HCT116 (cell line): ENCODE measurements at regions not wholly inside any gene's neighbourhood (a gene's known extent, or its start where the extent isn't known, plus 50 kb on each side); places are given as distances from the start of the nearest gene placed in this dataset.

Source experiments
- ATAC-seq: fragments of 200-7000 bp; cut with Tn5 transposase; 2 replicates; pipeline ENCODE4 v1.9.1; 2020; ENCODE audit warnings: mild to moderate bottlenecking, moderate library complexity
- BruUV-seq: library from RNA; stranded (reverse); fragments of 400-500 nt; replicated peaks from 2 replicates; lab custom pipeline; 2021; lab: Mats Ljungman, UMichigan
- CTCF ChIA-PET: fragments of 300-600 bp; sonication (Branson Sonifier 250); formaldehyde crosslinking; loops from one replicate; lab custom pipeline; 2021; ENCODE audit warnings: antibody characterized with exemption; lab: Charles Lee
- POLR2A ChIA-PET: fragments of 300-600, 350-600 bp; sonication (Branson Sonifier 250); formaldehyde crosslinking; loops from one replicate; lab custom pipeline; 2021; ENCODE audit warnings: antibody characterized with exemption; lab: Charles Lee
- RAD21 ChIA-PET, 2 experiments: fragments of 300-600 bp; sonication (Branson Sonifier 250); formaldehyde crosslinking; loops; one replicate each; lab custom pipeline; 2023; ENCODE audit warnings: low total read pairs in 2 of 2; ENCODE audit not compliant: uncharacterized antibody in 2 of 2, unreplicated experiment in 2 of 2, low non-redundant PET in 1 of 2; lab: Charles Lee
- DNase-seq: peaks from one replicate; pipeline ENCODE4 v3.0.0-alpha.2; 2010; ENCODE audit warnings: low read depth, low spot score
- H2AFZ ChIP-seq: fragments of 200-600 bp; shearing (Covaris generic), sonication (generic); 2 replicates; pipeline ENCODE4 v1.6.1; 2017; ENCODE audit warnings: low read depth, mixed run types, mixed read lengths, antibody characterized with exemption, low read length; ENCODE audit not compliant: poor library complexity, severe bottlenecking
- H3K27ac ChIP-seq: 2 replicates; pipeline ENCODE4 v1.5.1; 2012; ENCODE audit warnings: low read depth, low read length
- H3K27me3 ChIP-seq: fragments of 200-600 bp; sonication (generic); 2 replicates; pipeline ENCODE4 v1.6.1; 2016; ENCODE audit warnings: mixed run types, low read length, mixed read lengths; ENCODE audit not compliant: insufficient read depth
- H3K36me3 ChIP-seq, 2 experiments: fragments of 200-500 bp in 1 of 2; fragments of 200-600 bp in 1 of 2; sonication (Bioruptor generic) in 1 of 2; sonication (generic) in 1 of 2; 2 replicates each; pipeline versions ENCODE4 v1.5.1 to v1.6.1; 2014 to 2016; ENCODE audit warnings: low read length in 2 of 2, inconsistent platforms in 1 of 2, mixed read lengths in 1 of 2, mixed run types in 1 of 2; ENCODE audit not compliant: insufficient read depth in 2 of 2, control insufficient read depth in 1 of 2
- H3K4me1 ChIP-seq, 2 experiments: fragments of 200-600 bp in 1 of 2; sonication (generic) in 1 of 2; 2 replicates each; pipeline versions ENCODE4 v1.5.1 to v1.6.1; 2012 to 2017; ENCODE audit warnings: low read length in 2 of 2, inconsistent platforms in 1 of 2, mild to moderate bottlenecking in 1 of 2, mixed read lengths in 1 of 2, mixed run types in 1 of 2, moderate library complexity in 1 of 2; ENCODE audit not compliant: insufficient read depth in 2 of 2, control insufficient read depth in 1 of 2
- H3K4me2 ChIP-seq: fragments of 200-600 bp; sonication (generic); 2 replicates; pipeline ENCODE4 v1.6.1; 2017; ENCODE audit warnings: mixed run types, low read length, mixed read lengths
- H3K4me3 ChIP-seq, 2 experiments: fragments of 200-600 bp in 1 of 2; sonication (generic) in 1 of 2; replicated peaks in 1 of 2; 2 replicates each; pipeline ENCODE4 v1.5.1; 2011 to 2016; ENCODE audit warnings: low read length in 2 of 2, control low read depth in 1 of 2, low read depth in 1 of 2, mild to moderate bottlenecking in 1 of 2, mixed read lengths in 1 of 2, mixed run types in 1 of 2
- H3K79me2 ChIP-seq: fragments of 200-600 bp; sonication (generic); 2 replicates; pipeline ENCODE4 v1.6.1; 2017; ENCODE audit warnings: mild to moderate bottlenecking, mixed run types, low read length, moderate library complexity, mixed read lengths; ENCODE audit not compliant: insufficient read depth
- H3K9ac ChIP-seq: fragments of 200-600 bp; sonication (generic); 2 replicates; pipeline ENCODE4 v1.6.1; 2016; ENCODE audit warnings: low read length, mixed read lengths
- H3K9me2 ChIP-seq: fragments of 200-600 bp; sonication (generic), shearing (Covaris generic); 2 replicates; pipeline ENCODE4 v1.6.1; 2017; ENCODE audit warnings: mixed run types, mild to moderate bottlenecking, moderate library complexity; ENCODE audit not compliant: insufficient read depth
- H3K9me3 ChIP-seq, 2 experiments: fragments of 200-500 bp in 1 of 2; fragments of 200-600 bp in 1 of 2; sonication (Bioruptor generic) in 1 of 2; sonication (generic) in 1 of 2; 2 replicates each; pipeline ENCODE4 v1.6.1; 2014 to 2017; ENCODE audit warnings: low read length in 2 of 2, mixed read lengths in 2 of 2, inconsistent platforms in 1 of 2, low read depth in 1 of 2, mild to moderate bottlenecking in 1 of 2, mixed run types in 1 of 2, moderate library complexity in 1 of 2; ENCODE audit not compliant: control insufficient read depth in 1 of 2, insufficient read depth in 1 of 2
- H4K20me1 ChIP-seq: fragments of 200-600 bp; sonication (generic), shearing (Covaris generic); 2 replicates; pipeline ENCODE4 v1.6.1; 2017; ENCODE audit warnings: mixed run types, mild to moderate bottlenecking, moderate library complexity; ENCODE audit not compliant: insufficient read depth
- ELF1 ChIP-seq: IDR thresholded peaks from 2 replicates; pipeline ENCODE4 v1.6.1; 2012; ENCODE audit warnings: low read depth, borderline replicate concordance
- EZH2 ChIP-seq: fragments of 200-600 bp; sonication (generic); IDR thresholded peaks from 2 replicates; pipeline ENCODE4 v1.6.1; 2017; ENCODE audit warnings: antibody characterized with exemption, mixed run types
- MAX ChIP-seq: IDR thresholded peaks from 2 replicates; pipeline ENCODE4 v1.6.1; 2012
- POLR2AphosphoS5 ChIP-seq: IDR thresholded peaks from 2 replicates; pipeline ENCODE4 v1.6.1; 2011; ENCODE audit warnings: mild to moderate bottlenecking, low read depth, low read length, moderate library complexity
- RAD21 ChIP-seq: IDR thresholded peaks from 2 replicates; pipeline ENCODE4 v1.6.1; 2012; ENCODE audit warnings: low read depth, mild to moderate bottlenecking
- REST ChIP-seq: IDR thresholded peaks from 2 replicates; pipeline ENCODE4 v1.6.1; 2012; ENCODE audit warnings: low read depth
- SP1 ChIP-seq: IDR thresholded peaks from 2 replicates; pipeline ENCODE4 v1.6.1; 2012; ENCODE audit warnings: low read depth
- TCF7L2 ChIP-seq: IDR thresholded peaks from 2 replicates; pipeline ENCODE4 v1.7.0; 2011; ENCODE audit warnings: borderline replicate concordance, inconsistent platforms; ENCODE audit not compliant: insufficient read depth, insufficient read length; ENCODE audit errors: extremely low read depth
- ZNF274 ChIP-seq: fragments of 200-500 bp; sonication (Bioruptor generic); IDR thresholded peaks from 2 replicates; pipeline ENCODE4 v1.6.1; 2014; ENCODE audit warnings: mild to moderate bottlenecking, low read depth, low read length, inconsistent platforms
- intact Hi-C: fragments of 100-400 bp; cut with micrococcal nuclease; formaldehyde crosslinking; loops from 2 replicates; pipeline ENCODE4 v1.10.0; 2022
- TF ChIP-seq, protein P1 (sequence below), 3 experiments: fragments of 200-600 bp in 1 of 3; sonication (generic) in 1 of 3; IDR thresholded peaks in 2 of 3; conservative IDR thresholded peaks in 1 of 3; 2 replicates each; pipeline ENCODE4 v1.5.1; 2012 to 2017; ENCODE audit warnings: low read depth in 2 of 3, low read length in 2 of 3, antibody characterized with exemption in 1 of 3, borderline replicate concordance in 1 of 3, control low read depth in 1 of 3, mild to moderate bottlenecking in 1 of 3, mixed read lengths in 1 of 3, mixed run types in 1 of 3, moderate library complexity in 1 of 3; ENCODE audit not compliant: insufficient read depth in 1 of 3

GRCh38 chr20:60069656-60070055 lies 111.4 kb downstream of the CDH26 start:
- Histone ChIP-seq H3K4me1 (no peaks in the 10 kb centered on the region), H3K36me3 (no peaks in the 10 kb centered on the region), H3K27me3 (peaks cover 54% of the 10 kb centered on the region), H2AFZ (no peak overlapping the region), H3K79me2 (no peaks in the 10 kb centered on the region), H4K20me1 (no peaks in the 10 kb centered on the region), H3K9ac (no peak overlapping the region), H3K4me3 (no peak overlapping the region), H3K27ac (no peak overlapping the region), H3K4me2 (no peak overlapping the region), H3K9me2 (no peaks in the 10 kb centered on the region), H3K9me3 (no peaks in the 10 kb centered on the region)
- intact Hi-C loops: no loop called here
- ChIA-PET POLR2A (no interaction called here), CTCF (interaction anchor here (1.3 kb wide), 1 partner anchor 12 kb away, joined by 5 read pairs; no protein-coding TSS in a partner anchor), RAD21 (no interaction called here)
- BruUV-seq: no TSS peak
- TF ChIP-seq RAD21: no peak
- TF ChIP-seq MAX: no peak
- no peak for TF ChIP-seq EZH2
- no peak for TF ChIP-seq ELF1
- no peak for TF ChIP-seq SP1
- no peak for TF ChIP-seq ZNF274
- no peak for TF ChIP-seq TCF7L2
- no peak for TF ChIP-seq REST
- TF ChIP-seq POLR2AphosphoS5: no peak
- TF ChIP-seq, protein P1, sequence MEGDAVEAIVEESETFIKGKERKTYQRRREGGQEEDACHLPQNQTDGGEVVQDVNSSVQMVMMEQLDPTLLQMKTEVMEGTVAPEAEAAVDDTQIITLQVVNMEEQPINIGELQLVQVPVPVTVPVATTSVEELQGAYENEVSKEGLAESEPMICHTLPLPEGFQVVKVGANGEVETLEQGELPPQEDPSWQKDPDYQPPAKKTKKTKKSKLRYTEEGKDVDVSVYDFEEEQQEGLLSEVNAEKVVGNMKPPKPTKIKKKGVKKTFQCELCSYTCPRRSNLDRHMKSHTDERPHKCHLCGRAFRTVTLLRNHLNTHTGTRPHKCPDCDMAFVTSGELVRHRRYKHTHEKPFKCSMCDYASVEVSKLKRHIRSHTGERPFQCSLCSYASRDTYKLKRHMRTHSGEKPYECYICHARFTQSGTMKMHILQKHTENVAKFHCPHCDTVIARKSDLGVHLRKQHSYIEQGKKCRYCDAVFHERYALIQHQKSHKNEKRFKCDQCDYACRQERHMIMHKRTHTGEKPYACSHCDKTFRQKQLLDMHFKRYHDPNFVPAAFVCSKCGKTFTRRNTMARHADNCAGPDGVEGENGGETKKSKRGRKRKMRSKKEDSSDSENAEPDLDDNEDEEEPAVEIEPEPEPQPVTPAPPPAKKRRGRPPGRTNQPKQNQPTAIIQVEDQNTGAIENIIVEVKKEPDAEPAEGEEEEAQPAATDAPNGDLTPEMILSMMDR (IDR thresholded peaks at IDR 0.05 in 2 of 3, conservative IDR thresholded peaks at IDR 0.05 in 1 of 3; ENCODE audit: borderline replicate concordance in 1 of 3, insufficient read depth in 1 of 3, low read depth in 2 of 3, low read length in 2 of 3): no peak
- DNase-seq: no peak
- no peak for ATAC-seq
